Panc1 (cell line): ENCODE measurements at regions not wholly inside any gene's neighbourhood (a gene's known extent, or its start where the extent isn't known, plus 50 kb on each side); places are given as distances from the start of the nearest gene placed in this dataset.

Source experiments
- ATAC-seq: fragments of 200-7000 bp; cut with Tn5 transposase; 2 replicates; pipeline ENCODE4 v1.9.1; 2020; ENCODE audit warnings: mild to moderate bottlenecking, moderate library complexity
- BruUV-seq: library from RNA; stranded (reverse); fragments of 400-500 nt; replicated peaks from 2 replicates; lab custom pipeline; 2021; lab: Mats Ljungman, UMichigan
- CTCF ChIA-PET: fragments of 300-600 bp; sonication (Branson Sonifier 250); formaldehyde crosslinking; loops from one replicate; lab custom pipeline; 2022; ENCODE audit warnings: antibody characterized with exemption; lab: Charles Lee
- POLR2A ChIA-PET: fragments of 300-600 bp; sonication (Branson Sonifier 250); formaldehyde crosslinking; loops from one replicate; lab custom pipeline; 2022; ENCODE audit warnings: antibody characterized with exemption; lab: Charles Lee
- DNase-seq: peaks from one replicate; pipeline ENCODE4 v3.0.0-alpha.2; 2010; ENCODE audit warnings: low read depth, low spot score
- H3K27ac ChIP-seq: 2 replicates; pipeline ENCODE4 v1.5.1; 2011; ENCODE audit warnings: mild to moderate bottlenecking, low read length, inconsistent platforms
- H3K27me3 ChIP-seq: fragments of 200-500 bp; sonication (Bioruptor generic); 2 replicates; pipeline ENCODE4 v1.6.0; 2014; ENCODE audit warnings: low read length, inconsistent platforms; ENCODE audit not compliant: control insufficient read depth, insufficient read depth
- H3K36me3 ChIP-seq: fragments of 200-500 bp; sonication (Bioruptor generic); 2 replicates; pipeline ENCODE4 v1.5.1; 2014; ENCODE audit warnings: inconsistent platforms, mild to moderate bottlenecking, low read length, moderate library complexity; ENCODE audit not compliant: control insufficient read depth, insufficient read depth
- H3K4me1 ChIP-seq: 2 replicates; pipeline ENCODE4 v1.5.1; 2011; ENCODE audit warnings: inconsistent platforms, mild to moderate bottlenecking, low read length, moderate library complexity; ENCODE audit not compliant: control insufficient read depth, insufficient read depth
- H3K4me3 ChIP-seq, 2 experiments: 2 replicates each; pipeline ENCODE4 v1.5.1; 2011 to 2012; ENCODE audit warnings: low read depth in 2 of 2, low read length in 2 of 2, mild to moderate bottlenecking in 2 of 2, inconsistent platforms in 1 of 2, moderate library complexity in 1 of 2
- H3K9me3 ChIP-seq: fragments of 200-500 bp; sonication (Bioruptor generic); 2 replicates; pipeline ENCODE4 v1.5.1; 2014; ENCODE audit warnings: low read depth, mild to moderate bottlenecking, inconsistent platforms, low read length, moderate library complexity; ENCODE audit not compliant: control insufficient read depth, insufficient read depth
- POLR2AphosphoS5 ChIP-seq: IDR thresholded peaks from 2 replicates; pipeline ENCODE4 v1.6.1; 2012; ENCODE audit warnings: mild to moderate bottlenecking, low read depth, low read length, moderate library complexity
- REST ChIP-seq, 2 experiments: IDR thresholded peaks; 2 replicates each; pipeline ENCODE4 v1.6.1; 2011 to 2012; ENCODE audit warnings: low read depth in 2 of 2, control low read depth in 1 of 2, low read length in 1 of 2, mild to moderate bottlenecking in 1 of 2, moderate library complexity in 1 of 2; ENCODE audit not compliant: insufficient read depth in 1 of 2
- SIN3A ChIP-seq: IDR thresholded peaks from 2 replicates; pipeline ENCODE4 v1.6.1; 2012; ENCODE audit warnings: low read depth, mild to moderate bottlenecking, low read length, moderate library complexity, borderline replicate concordance; ENCODE audit not compliant: insufficient read depth
- TCF7L2 ChIP-seq: IDR thresholded peaks from 2 replicates; pipeline ENCODE4 v1.6.1; 2011; ENCODE audit warnings: mild to moderate bottlenecking, low read depth, low read length, inconsistent platforms
- in situ Hi-C: cut with HindIII; loops from 2 replicates; pipeline ENCODE4 v1.10.0; 2016; ENCODE audit warnings: low sequenced_read_pairs, low pct_unique_long_range_greater_than_20kb
- intact Hi-C: fragments of 100-400 bp; cut with micrococcal nuclease; formaldehyde crosslinking; loops from one replicate; pipeline ENCODE4 v1.10.0; 2022; ENCODE audit not compliant: unreplicated experiment
- TF ChIP-seq, protein P1 (sequence below): fragments of 450-650 bp; IDR thresholded peaks from 2 replicates; pipeline ENCODE4 v1.5.1; 2017; ENCODE audit warnings: mild to moderate bottlenecking

- intact Hi-C loops = no loop called here
- no peak for DNase-seq
- no peaks in the 10 kb centered on the region for H3K36me3 ChIP-seq
- ChIA-PET CTCF (no interaction called here), POLR2A (no interaction called here)
- H3K9me3 ChIP-seq = no peaks in the 10 kb centered on the region
- no peaks in the 10 kb centered on the region for H3K27me3 ChIP-seq
- H3K4me1 ChIP-seq = no peaks in the 10 kb centered on the region
- H3K4me3 ChIP-seq = no peak overlapping the region
- no peak overlapping the region for H3K27ac ChIP-seq
- in situ Hi-C loops = no loop called here
- ATAC-seq = no peak
- no TSS peak for BruUV-seq
- TF ChIP-seq REST (IDR thresholded peaks at IDR 0.05; ENCODE audit: insufficient read depth in 1 of 2, low read depth in 2 of 2, low read length in 1 of 2) = no peak
- no peak for TF ChIP-seq SIN3A
- TF ChIP-seq TCF7L2 = no peak
- TF ChIP-seq POLR2AphosphoS5 = no peak
- TF ChIP-seq, protein P1, sequence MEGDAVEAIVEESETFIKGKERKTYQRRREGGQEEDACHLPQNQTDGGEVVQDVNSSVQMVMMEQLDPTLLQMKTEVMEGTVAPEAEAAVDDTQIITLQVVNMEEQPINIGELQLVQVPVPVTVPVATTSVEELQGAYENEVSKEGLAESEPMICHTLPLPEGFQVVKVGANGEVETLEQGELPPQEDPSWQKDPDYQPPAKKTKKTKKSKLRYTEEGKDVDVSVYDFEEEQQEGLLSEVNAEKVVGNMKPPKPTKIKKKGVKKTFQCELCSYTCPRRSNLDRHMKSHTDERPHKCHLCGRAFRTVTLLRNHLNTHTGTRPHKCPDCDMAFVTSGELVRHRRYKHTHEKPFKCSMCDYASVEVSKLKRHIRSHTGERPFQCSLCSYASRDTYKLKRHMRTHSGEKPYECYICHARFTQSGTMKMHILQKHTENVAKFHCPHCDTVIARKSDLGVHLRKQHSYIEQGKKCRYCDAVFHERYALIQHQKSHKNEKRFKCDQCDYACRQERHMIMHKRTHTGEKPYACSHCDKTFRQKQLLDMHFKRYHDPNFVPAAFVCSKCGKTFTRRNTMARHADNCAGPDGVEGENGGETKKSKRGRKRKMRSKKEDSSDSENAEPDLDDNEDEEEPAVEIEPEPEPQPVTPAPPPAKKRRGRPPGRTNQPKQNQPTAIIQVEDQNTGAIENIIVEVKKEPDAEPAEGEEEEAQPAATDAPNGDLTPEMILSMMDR = no peak
These were observed 51.9 kb upstream of the STX18 start for GRCh38 chr4:4593596-4594284.

GRCh38 chr4:4592414-4592813 lies 50.6 kb upstream of the STX18 start:
- H3K36me3 ChIP-seq = no peaks in the 10 kb centered on the region
- POLR2A ChIA-PET = interaction anchor here (0.7 kb wide), 1 partner anchor 1363 kb away, joined by 3 read pairs; no protein-coding TSS in a partner anchor
- BruUV-seq = no TSS peak
- no peak overlapping the region for H3K4me3 ChIP-seq
- H3K4me1 ChIP-seq = no peaks in the 10 kb centered on the region
- CTCF ChIA-PET = interaction anchor here (0.6 kb wide), 1 partner anchor 627 kb away, joined by 3 read pairs; no protein-coding TSS in a partner anchor
- no peaks in the 10 kb centered on the region for H3K27me3 ChIP-seq
- TF ChIP-seq POLR2AphosphoS5 = no peak
- TF ChIP-seq SIN3A = no peak
- TF ChIP-seq, protein P1 = no peak
- TF ChIP-seq REST (IDR thresholded peaks at IDR 0.05; ENCODE audit: insufficient read depth in 1 of 2, low read depth in 2 of 2, low read length in 1 of 2) = no peak
- no peak for TF ChIP-seq TCF7L2
- in situ Hi-C loops = no loop called here
- ATAC-seq (no peak), DNase-seq (no peak)
- no peak overlapping the region for H3K27ac ChIP-seq
- H3K9me3 ChIP-seq = no peaks in the 10 kb centered on the region
- intact Hi-C loops = no loop called here
